ENCODE measurements at regions not wholly inside any gene's neighbourhood (a gene's known extent, or its start where the extent isn't known, plus 50 kb on each side); places are given as distances from the start of the nearest gene placed in this dataset.

GRCh38 chr6:4421837-4422236 lies 286.5 kb upstream of the ECI2 start:
- no peaks in the 10 kb centered on the region for H3F3A ChIP-seq (ENCODE audit: insufficient read depth, low read length, poor library complexity, severe bottlenecking)
- H3K79me2 ChIP-seq (replicated peaks; ENCODE audit: insufficient read depth, low read length) = no peaks in the 10 kb centered on the region
- H3K9ac ChIP-seq (ENCODE audit: low read length) = no peak overlapping the region
- H4K20me1 ChIP-seq (ENCODE audit: insufficient read depth) = no peaks in the 10 kb centered on the region
- no peak overlapping the region for H2AFZ ChIP-seq (ENCODE audit: low read depth, low read length)
- H3K27ac ChIP-seq (ENCODE audit: low read length) = no peak overlapping the region
- H3K4me2 ChIP-seq (ENCODE audit: low read length) = no peak overlapping the region
- no peaks in the 10 kb centered on the region for H3K9me3 ChIP-seq (ENCODE audit: low read length)
- no peaks in the 10 kb centered on the region for H3K36me3 ChIP-seq (ENCODE audit: insufficient read depth, low read length)
- no peaks in the 10 kb centered on the region for H3K9me2 ChIP-seq (ENCODE audit: insufficient read depth, low read length)
- H3K27me3 ChIP-seq (ENCODE audit: insufficient read depth, low read depth, low read length) = no peaks in the 10 kb centered on the region
- TF ChIP-seq REST (IDR thresholded peaks at IDR 0.05; ENCODE audit: borderline replicate concordance) (no peak), EP300 (conservative IDR thresholded peaks at IDR 0.05; ENCODE audit: poor library complexity, severe bottlenecking) (no peak), CTCF (IDR thresholded peaks at IDR 0.05; ENCODE audit: poor library complexity, severe bottlenecking) (no peak), RAD21 (conservative IDR thresholded peaks at IDR 0.05) (no peak), EZH2 (IDR thresholded peaks at IDR 0.05; ENCODE audit: borderline replicate concordance, insufficient read depth, low read length, poor library complexity, severe bottlenecking) (no peak), SMC3 (conservative IDR thresholded peaks at IDR 0.05; ENCODE audit: poor library complexity) (no peak), POLR2AphosphoS5 (IDR thresholded peaks at IDR 0.05) (no peak)
- H3K4me3 ChIP-seq (ENCODE audit: low read length) = no peak overlapping the region

- Histone ChIP-seq H3K9ac (ENCODE audit: low read length) (no peak overlapping the region), H4K20me1 (ENCODE audit: insufficient read depth) (no peaks in the 10 kb centered on the region), H3K4me3 (ENCODE audit: low read length) (no peak overlapping the region), H3K27me3 (ENCODE audit: insufficient read depth, low read depth, low read length) (no peaks in the 10 kb centered on the region), H3K36me3 (ENCODE audit: insufficient read depth, low read length) (no peaks in the 10 kb centered on the region), H3K9me3 (ENCODE audit: low read length) (no peaks in the 10 kb centered on the region), H3K79me2 (replicated peaks; ENCODE audit: insufficient read depth, low read length) (no peaks in the 10 kb centered on the region), H3K9me2 (ENCODE audit: insufficient read depth, low read length) (no peaks in the 10 kb centered on the region), H3F3A (ENCODE audit: insufficient read depth, low read length, poor library complexity, severe bottlenecking) (no peaks in the 10 kb centered on the region), H3K4me2 (ENCODE audit: low read length) (no peak overlapping the region), H2AFZ (ENCODE audit: low read depth, low read length) (no peak overlapping the region), H3K27ac (ENCODE audit: low read length) (no peak overlapping the region)
- TF ChIP-seq EP300 (conservative IDR thresholded peaks at IDR 0.05; ENCODE audit: poor library complexity, severe bottlenecking) = no peak
- no peak for TF ChIP-seq TAF1 (IDR thresholded peaks at IDR 0.05; ENCODE audit: low read depth)
- no peak for TF ChIP-seq EZH2 (IDR thresholded peaks at IDR 0.05; ENCODE audit: borderline replicate concordance, insufficient read depth, low read length, poor library complexity, severe bottlenecking)
- no peak for TF ChIP-seq REST (IDR thresholded peaks at IDR 0.05; ENCODE audit: borderline replicate concordance)
Measured at GRCh38 chr6:4420160-4420865, 284.9 kb upstream of the ECI2 start.
